ENCODE measurements at regions not wholly inside any gene's neighbourhood (a gene's known extent, or its start where the extent isn't known, plus 50 kb on each side); places are given as distances from the start of the nearest gene placed in this dataset.

DNA sequence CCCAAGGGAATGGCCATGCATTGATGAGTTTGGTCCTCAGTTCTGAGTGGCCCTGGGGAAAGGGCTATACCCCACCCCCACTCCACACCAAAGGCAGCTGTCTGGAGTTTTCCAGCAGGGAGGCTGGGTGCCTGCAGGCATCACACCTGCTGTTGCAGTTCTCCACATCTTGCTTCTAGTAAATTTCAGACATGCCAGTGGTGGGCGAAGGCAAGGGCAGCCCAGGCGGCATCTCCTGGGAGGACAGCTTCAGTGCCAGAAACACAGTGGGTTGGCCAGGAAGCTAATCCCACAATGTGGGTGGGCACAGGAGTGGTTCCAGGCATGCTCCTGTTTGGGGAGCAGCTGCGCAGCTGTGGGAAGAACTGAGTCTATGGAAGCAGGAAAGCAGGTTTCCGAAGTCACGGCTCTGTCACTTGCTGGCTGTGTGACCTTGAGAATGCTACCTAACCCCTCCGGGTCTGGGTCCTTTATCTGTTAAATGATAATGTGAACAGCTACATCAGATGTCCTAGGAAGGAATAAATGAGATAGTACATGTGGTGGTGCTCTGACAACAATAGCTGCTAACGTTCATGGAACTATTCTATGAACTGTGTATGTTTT, 84.6 kb upstream of the SPTBN1 start:
- no peak overlapping the region for H2BK15ac ChIP-seq (ENCODE audit: low read depth, low read length)
- H4K5ac ChIP-seq (ENCODE audit: insufficient read length, low read depth, low read length) = no peak overlapping the region
- H3K4me1 Mint-ChIP-seq = peaks cover 0 to 5% of the 10 kb centered on the region in 2 experiments; a peak in 2 of 4 replicates
- no peak overlapping the region for H2AK5ac ChIP-seq (ENCODE audit: insufficient read length, low read length)
- H3K14ac ChIP-seq (ENCODE audit: insufficient read depth, low read length) = no peak overlapping the region
- H3K4ac ChIP-seq (ENCODE audit: low read depth, low read length) = no peak overlapping the region
- peaks cover 8 to 15% (median 13%) of the 10 kb centered on the region in 3 experiments; a peak in 6 of 7 replicates for H3K36me3 Mint-ChIP-seq (ENCODE audit: insufficient read depth in 1 of 3, low read depth in 3 of 3)
- H2BK12ac ChIP-seq (ENCODE audit: insufficient read length, low read depth, low read length) = no peak overlapping the region
- no peak overlapping the region for H3K9ac ChIP-seq (ENCODE audit: extremely low read depth, insufficient read length, low read length)
- TF ChIP-seq, protein P1, sequence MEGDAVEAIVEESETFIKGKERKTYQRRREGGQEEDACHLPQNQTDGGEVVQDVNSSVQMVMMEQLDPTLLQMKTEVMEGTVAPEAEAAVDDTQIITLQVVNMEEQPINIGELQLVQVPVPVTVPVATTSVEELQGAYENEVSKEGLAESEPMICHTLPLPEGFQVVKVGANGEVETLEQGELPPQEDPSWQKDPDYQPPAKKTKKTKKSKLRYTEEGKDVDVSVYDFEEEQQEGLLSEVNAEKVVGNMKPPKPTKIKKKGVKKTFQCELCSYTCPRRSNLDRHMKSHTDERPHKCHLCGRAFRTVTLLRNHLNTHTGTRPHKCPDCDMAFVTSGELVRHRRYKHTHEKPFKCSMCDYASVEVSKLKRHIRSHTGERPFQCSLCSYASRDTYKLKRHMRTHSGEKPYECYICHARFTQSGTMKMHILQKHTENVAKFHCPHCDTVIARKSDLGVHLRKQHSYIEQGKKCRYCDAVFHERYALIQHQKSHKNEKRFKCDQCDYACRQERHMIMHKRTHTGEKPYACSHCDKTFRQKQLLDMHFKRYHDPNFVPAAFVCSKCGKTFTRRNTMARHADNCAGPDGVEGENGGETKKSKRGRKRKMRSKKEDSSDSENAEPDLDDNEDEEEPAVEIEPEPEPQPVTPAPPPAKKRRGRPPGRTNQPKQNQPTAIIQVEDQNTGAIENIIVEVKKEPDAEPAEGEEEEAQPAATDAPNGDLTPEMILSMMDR (conservative IDR thresholded peaks at IDR 0.05) = no peak
- H3K9me3 Mint-ChIP-seq = peaks cover 14 to 20% of the 10 kb centered on the region in 2 experiments
- no peak overlapping the region for H4K91ac ChIP-seq (ENCODE audit: insufficient read length, low read depth, low read length)
- H2AFZ ChIP-seq (ENCODE audit: low read length) = no peak overlapping the region
- H3T11ph ChIP-seq (ENCODE audit: low read length) = no peak overlapping the region
- H3K18ac ChIP-seq (ENCODE audit: insufficient read length, low read depth, low read length) = no peak overlapping the region
- H3K79me1 ChIP-seq (ENCODE audit: insufficient read depth, low read depth, low read length, poor library complexity, severe bottlenecking) = no peaks in the 10 kb centered on the region
- no peaks in the 10 kb centered on the region for H3K23me2 ChIP-seq (ENCODE audit: insufficient read length, low read depth, low read length, poor library complexity, severe bottlenecking)
- no peak overlapping the region for H4K8ac ChIP-seq (replicated peaks; ENCODE audit: insufficient read length, low read depth, low read length)
- H3K56ac ChIP-seq (ENCODE audit: insufficient read length, low read depth, low read length) = no peak overlapping the region
- H2BK120ac ChIP-seq (ENCODE audit: low read depth, low read length, poor library complexity, severe bottlenecking) = no peak overlapping the region
- no peak overlapping the region for H2BK20ac ChIP-seq (ENCODE audit: low read depth, low read length, poor library complexity, severe bottlenecking)
- H3K79me2 ChIP-seq (ENCODE audit: insufficient read depth, low read length) = no peaks in the 10 kb centered on the region
- no peaks in the 10 kb centered on the region for H3K27me3 ChIP-seq (ENCODE audit: insufficient read depth, low read length)
- H3K27me3 Mint-ChIP-seq (ENCODE audit: low read depth) = peaks cover 2% of the 10 kb centered on the region
- no peaks in the 10 kb centered on the region for H4K20me1 ChIP-seq (ENCODE audit: control insufficient read depth, insufficient read depth, insufficient read length)
- peaks cover 12% of the 10 kb centered on the region for H3K9me3 ChIP-seq (ENCODE audit: control insufficient read depth, low read depth, low read length)
- H3K27ac Mint-ChIP-seq = no peak overlapping the region
- no peak overlapping the region for H3K23ac ChIP-seq (ENCODE audit: insufficient read length, low read depth, low read length)
- no peak overlapping the region for H3K4me2 ChIP-seq (ENCODE audit: insufficient read depth, insufficient read length, low read length)
- no peak overlapping the region for H3K27ac ChIP-seq (ENCODE audit: insufficient read length, low read depth, low read length)
- H3K4me3 Mint-ChIP-seq = no peak overlapping the region
- H2BK5ac ChIP-seq (ENCODE audit: insufficient read length, low read length) = no peak overlapping the region
- H3K4me1 ChIP-seq (ENCODE audit: insufficient read depth, low read length) = no peaks in the 10 kb centered on the region
- no CpG with 5 or more reads among the region's 7 CpGs for WGBS (ENCODE audit: extremely low coverage, insufficient read length, low lambda C conversion rate)
- DNase-seq = no peak

All from H9 (cell line).